ENCODE measurements at regions not wholly inside any gene's neighbourhood (a gene's known extent, or its start where the extent isn't known, plus 50 kb on each side); places are given as distances from the start of the nearest gene placed in this dataset.

DNA sequence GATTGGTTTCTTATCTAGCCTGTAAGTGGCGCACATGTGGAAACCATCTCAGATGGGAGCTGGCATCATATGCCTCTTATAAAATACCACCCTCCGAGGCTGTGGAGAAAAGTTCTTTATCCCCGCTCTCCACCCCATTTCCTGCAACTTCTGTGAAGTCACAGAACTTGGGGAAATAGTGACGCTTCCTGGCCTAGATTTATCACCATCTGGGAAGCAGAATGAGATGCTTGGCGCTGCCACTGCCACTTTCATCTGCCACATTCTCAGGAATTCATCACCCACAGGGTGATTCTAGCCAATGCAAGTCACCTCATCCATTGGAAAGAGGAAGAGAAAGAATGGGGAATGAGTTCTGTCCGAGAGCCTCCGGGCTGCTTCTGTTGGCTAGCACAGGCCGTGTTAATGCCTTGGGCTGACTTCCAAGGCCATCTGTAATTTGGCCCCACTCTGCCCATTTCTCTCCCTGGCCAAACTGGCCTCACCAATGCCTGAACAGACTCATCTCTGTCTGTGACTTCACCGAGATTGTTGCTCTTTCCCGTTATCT lies 148.8 kb upstream of the SOX4 start:
- no peaks in the 10 kb centered on the region for H3K9me2 ChIP-seq (ENCODE audit: insufficient read depth)
- intact Hi-C loops (cut with micrococcal nuclease) = no loop called here
- no peaks in the 10 kb centered on the region for H3K4me1 ChIP-seq (ENCODE audit: control insufficient read depth in 1 of 2, insufficient read depth in 2 of 2, low read length in 2 of 2)
- no TSS peak for BruUV-seq (replicated peaks)
- H3K79me2 ChIP-seq (ENCODE audit: insufficient read depth, low read length) = no peaks in the 10 kb centered on the region
- H3K4me3 ChIP-seq (replicated peaks in 1 of 2; ENCODE audit: low read depth in 1 of 2, low read length in 2 of 2) = no peak overlapping the region
- ChIA-PET RAD21 (ENCODE audit: low non-redundant PET in 1 of 2, low total read pairs in 2 of 2, uncharacterized antibody in 2 of 2, unreplicated experiment in 2 of 2) (no interaction called here), CTCF (no interaction called here), POLR2A (no interaction called here)
- no peak overlapping the region for H3K4me2 ChIP-seq (ENCODE audit: low read length)
- H3K9me3 ChIP-seq (ENCODE audit: control insufficient read depth in 1 of 2, insufficient read depth in 1 of 2, low read depth in 1 of 2, low read length in 2 of 2) = no peaks in the 10 kb centered on the region
- TF ChIP-seq, protein P1, sequence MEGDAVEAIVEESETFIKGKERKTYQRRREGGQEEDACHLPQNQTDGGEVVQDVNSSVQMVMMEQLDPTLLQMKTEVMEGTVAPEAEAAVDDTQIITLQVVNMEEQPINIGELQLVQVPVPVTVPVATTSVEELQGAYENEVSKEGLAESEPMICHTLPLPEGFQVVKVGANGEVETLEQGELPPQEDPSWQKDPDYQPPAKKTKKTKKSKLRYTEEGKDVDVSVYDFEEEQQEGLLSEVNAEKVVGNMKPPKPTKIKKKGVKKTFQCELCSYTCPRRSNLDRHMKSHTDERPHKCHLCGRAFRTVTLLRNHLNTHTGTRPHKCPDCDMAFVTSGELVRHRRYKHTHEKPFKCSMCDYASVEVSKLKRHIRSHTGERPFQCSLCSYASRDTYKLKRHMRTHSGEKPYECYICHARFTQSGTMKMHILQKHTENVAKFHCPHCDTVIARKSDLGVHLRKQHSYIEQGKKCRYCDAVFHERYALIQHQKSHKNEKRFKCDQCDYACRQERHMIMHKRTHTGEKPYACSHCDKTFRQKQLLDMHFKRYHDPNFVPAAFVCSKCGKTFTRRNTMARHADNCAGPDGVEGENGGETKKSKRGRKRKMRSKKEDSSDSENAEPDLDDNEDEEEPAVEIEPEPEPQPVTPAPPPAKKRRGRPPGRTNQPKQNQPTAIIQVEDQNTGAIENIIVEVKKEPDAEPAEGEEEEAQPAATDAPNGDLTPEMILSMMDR (IDR thresholded peaks at IDR 0.05 in 2 of 3, conservative IDR thresholded peaks at IDR 0.05 in 1 of 3; ENCODE audit: borderline replicate concordance in 1 of 3, insufficient read depth in 1 of 3, low read depth in 2 of 3, low read length in 2 of 3) = no peak
- TF ChIP-seq POLR2AphosphoS5 (IDR thresholded peaks at IDR 0.05; ENCODE audit: low read depth, low read length) (no peak), JUND (IDR thresholded peaks at IDR 0.05) (no peak), FOSL1 (IDR thresholded peaks at IDR 0.05; ENCODE audit: low read depth) (no peak), SIN3A (IDR thresholded peaks at IDR 0.05; ENCODE audit: low read depth) (no peak), ZNF274 (IDR thresholded peaks at IDR 0.05; ENCODE audit: low read depth, low read length) (no peak), CBX3 (IDR thresholded peaks at IDR 0.05; ENCODE audit: low read depth) (no peak), RAD21 (IDR thresholded peaks at IDR 0.05; ENCODE audit: low read depth) (no peak), ZFX (IDR thresholded peaks at IDR 0.05) (no peak), EGR1 (IDR thresholded peaks at IDR 0.05; ENCODE audit: low read depth) (no peak), CEBPB (IDR thresholded peaks at IDR 0.05; ENCODE audit: low read depth) (no peak), EZH2 (IDR thresholded peaks at IDR 0.05) (no peak), EZH2phosphoT487 (IDR thresholded peaks at IDR 0.05; ENCODE audit: borderline replicate concordance) (no peak)
- TF ChIP-seq, protein P2, sequence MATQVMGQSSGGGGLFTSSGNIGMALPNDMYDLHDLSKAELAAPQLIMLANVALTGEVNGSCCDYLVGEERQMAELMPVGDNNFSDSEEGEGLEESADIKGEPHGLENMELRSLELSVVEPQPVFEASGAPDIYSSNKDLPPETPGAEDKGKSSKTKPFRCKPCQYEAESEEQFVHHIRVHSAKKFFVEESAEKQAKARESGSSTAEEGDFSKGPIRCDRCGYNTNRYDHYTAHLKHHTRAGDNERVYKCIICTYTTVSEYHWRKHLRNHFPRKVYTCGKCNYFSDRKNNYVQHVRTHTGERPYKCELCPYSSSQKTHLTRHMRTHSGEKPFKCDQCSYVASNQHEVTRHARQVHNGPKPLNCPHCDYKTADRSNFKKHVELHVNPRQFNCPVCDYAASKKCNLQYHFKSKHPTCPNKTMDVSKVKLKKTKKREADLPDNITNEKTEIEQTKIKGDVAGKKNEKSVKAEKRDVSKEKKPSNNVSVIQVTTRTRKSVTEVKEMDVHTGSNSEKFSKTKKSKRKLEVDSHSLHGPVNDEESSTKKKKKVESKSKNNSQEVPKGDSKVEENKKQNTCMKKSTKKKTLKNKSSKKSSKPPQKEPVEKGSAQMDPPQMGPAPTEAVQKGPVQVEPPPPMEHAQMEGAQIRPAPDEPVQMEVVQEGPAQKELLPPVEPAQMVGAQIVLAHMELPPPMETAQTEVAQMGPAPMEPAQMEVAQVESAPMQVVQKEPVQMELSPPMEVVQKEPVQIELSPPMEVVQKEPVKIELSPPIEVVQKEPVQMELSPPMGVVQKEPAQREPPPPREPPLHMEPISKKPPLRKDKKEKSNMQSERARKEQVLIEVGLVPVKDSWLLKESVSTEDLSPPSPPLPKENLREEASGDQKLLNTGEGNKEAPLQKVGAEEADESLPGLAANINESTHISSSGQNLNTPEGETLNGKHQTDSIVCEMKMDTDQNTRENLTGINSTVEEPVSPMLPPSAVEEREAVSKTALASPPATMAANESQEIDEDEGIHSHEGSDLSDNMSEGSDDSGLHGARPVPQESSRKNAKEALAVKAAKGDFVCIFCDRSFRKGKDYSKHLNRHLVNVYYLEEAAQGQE (IDR thresholded peaks at IDR 0.05; ENCODE audit: low read depth) = no peak
- TF ChIP-seq, protein P3, sequence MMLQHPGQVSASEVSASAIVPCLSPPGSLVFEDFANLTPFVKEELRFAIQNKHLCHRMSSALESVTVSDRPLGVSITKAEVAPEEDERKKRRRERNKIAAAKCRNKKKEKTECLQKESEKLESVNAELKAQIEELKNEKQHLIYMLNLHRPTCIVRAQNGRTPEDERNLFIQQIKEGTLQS (IDR thresholded peaks at IDR 0.05) = no peak
- TF ChIP-seq, protein P4, sequence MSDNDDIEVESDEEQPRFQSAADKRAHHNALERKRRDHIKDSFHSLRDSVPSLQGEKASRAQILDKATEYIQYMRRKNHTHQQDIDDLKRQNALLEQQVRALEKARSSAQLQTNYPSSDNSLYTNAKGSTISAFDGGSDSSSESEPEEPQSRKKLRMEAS (IDR thresholded peaks at IDR 0.05) = no peak
- TF ChIP-seq, protein P5, sequence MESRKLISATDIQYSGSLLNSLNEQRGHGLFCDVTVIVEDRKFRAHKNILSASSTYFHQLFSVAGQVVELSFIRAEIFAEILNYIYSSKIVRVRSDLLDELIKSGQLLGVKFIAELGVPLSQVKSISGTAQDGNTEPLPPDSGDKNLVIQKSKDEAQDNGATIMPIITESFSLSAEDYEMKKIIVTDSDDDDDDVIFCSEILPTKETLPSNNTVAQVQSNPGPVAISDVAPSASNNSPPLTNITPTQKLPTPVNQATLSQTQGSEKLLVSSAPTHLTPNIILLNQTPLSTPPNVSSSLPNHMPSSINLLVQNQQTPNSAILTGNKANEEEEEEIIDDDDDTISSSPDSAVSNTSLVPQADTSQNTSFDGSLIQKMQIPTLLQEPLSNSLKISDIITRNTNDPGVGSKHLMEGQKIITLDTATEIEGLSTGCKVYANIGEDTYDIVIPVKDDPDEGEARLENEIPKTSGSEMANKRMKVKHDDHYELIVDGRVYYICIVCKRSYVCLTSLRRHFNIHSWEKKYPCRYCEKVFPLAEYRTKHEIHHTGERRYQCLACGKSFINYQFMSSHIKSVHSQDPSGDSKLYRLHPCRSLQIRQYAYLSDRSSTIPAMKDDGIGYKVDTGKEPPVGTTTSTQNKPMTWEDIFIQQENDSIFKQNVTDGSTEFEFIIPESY (IDR thresholded peaks at IDR 0.05; ENCODE audit: extremely low read depth, insufficient replicate concordance, low read length) = no peak
- H3K27ac ChIP-seq (ENCODE audit: low read depth, low read length) = no peak overlapping the region
- no peak overlapping the region for H2AFZ ChIP-seq (ENCODE audit: low read depth, low read length, poor library complexity, severe bottlenecking)
- H3K27me3 ChIP-seq (ENCODE audit: insufficient read depth, low read length) = no peaks in the 10 kb centered on the region
- H4K20me1 ChIP-seq (ENCODE audit: insufficient read depth) = no peaks in the 10 kb centered on the region
- no peaks in the 10 kb centered on the region for H3K36me3 ChIP-seq (ENCODE audit: control insufficient read depth in 1 of 2, insufficient read depth in 2 of 2, low read length in 2 of 2)
- DNase-seq (ENCODE audit: low read depth, low spot score) (no peak), ATAC-seq (no peak)
- H3K9ac ChIP-seq (ENCODE audit: low read length) = no peak overlapping the region

Data from HCT116 (cell line).